Naive thymus-derived CD8-positive, alpha-beta T cell (primary cell): ENCODE measurements at regions not wholly inside any gene's neighbourhood (a gene's known extent, or its start where the extent isn't known, plus 50 kb on each side); places are given as distances from the start of the nearest gene placed in this dataset.
"Not testable (repeated sequence)": the region's sequence is repeated elsewhere in the genome, so short reads cannot be mapped to it uniquely, and the experiment has no call there.

Source experiments
- ATAC-seq, 2 donors: fragments of 150-1000 bp; cut with Tn5 transposase in 1 of 2; sonication (Bioruptor Pico), chemical (Tn5 transposase) in 1 of 2; 1 replicate in 1 of 2; 2 replicates in 1 of 2; pipeline ENCODE4 v1.10.0; 2021; ENCODE audit warnings: mild to moderate bottlenecking in 2 of 2, moderate library complexity in 2 of 2
- POLR2A ChIA-PET: fragments of 350-600 bp; sonication (Branson Sonifier 250); formaldehyde crosslinking; loops from one replicate; lab custom pipeline; 2021; ENCODE audit warnings: antibody characterized with exemption; lab: Charles Lee
- DNase-seq, 10 donors: peaks; one replicate each; pipeline versions ENCODE4 v3.0.0 to v3.0.0-alpha.2; 2020 to 2022
- H3K27ac Mint-ChIP-seq, 10 donors: one replicate each; pipeline ENCODE4 v1.8.0; 2020 to 2022; ENCODE audit warnings: mild to moderate bottlenecking in 10 of 10, mixed read lengths in 10 of 10, moderate library complexity in 4 of 10, inconsistent platforms in 1 of 10
- H3K27me3 Mint-ChIP-seq, 5 donors: one replicate each; pipeline ENCODE4 v1.8.0; 2021 to 2022; ENCODE audit warnings: mixed read lengths in 5 of 5
- H3K36me3 Mint-ChIP-seq, 3 donors: one replicate each; pipeline ENCODE4 v1.8.0; 2020 to 2022; ENCODE audit warnings: mixed read lengths in 3 of 3, mild to moderate bottlenecking in 2 of 3, inconsistent platforms in 1 of 3
- H3K4me1 Mint-ChIP-seq, 4 donors: one replicate each; pipeline ENCODE4 v1.8.0; 2021 to 2022; ENCODE audit warnings: mixed read lengths in 4 of 4
- H3K4me3 Mint-ChIP-seq, 10 donors: one replicate each; pipeline ENCODE4 v1.8.0; 2020 to 2022; ENCODE audit warnings: mild to moderate bottlenecking in 10 of 10, mixed read lengths in 10 of 10, moderate library complexity in 6 of 10, inconsistent platforms in 1 of 10
- H3K9me3 Mint-ChIP-seq, 9 donors: one replicate each; pipeline ENCODE4 v1.8.0; 2020 to 2022; ENCODE audit warnings: mixed read lengths in 9 of 9, mild to moderate bottlenecking in 3 of 9, inconsistent platforms in 1 of 9, moderate library complexity in 1 of 9

DNA sequence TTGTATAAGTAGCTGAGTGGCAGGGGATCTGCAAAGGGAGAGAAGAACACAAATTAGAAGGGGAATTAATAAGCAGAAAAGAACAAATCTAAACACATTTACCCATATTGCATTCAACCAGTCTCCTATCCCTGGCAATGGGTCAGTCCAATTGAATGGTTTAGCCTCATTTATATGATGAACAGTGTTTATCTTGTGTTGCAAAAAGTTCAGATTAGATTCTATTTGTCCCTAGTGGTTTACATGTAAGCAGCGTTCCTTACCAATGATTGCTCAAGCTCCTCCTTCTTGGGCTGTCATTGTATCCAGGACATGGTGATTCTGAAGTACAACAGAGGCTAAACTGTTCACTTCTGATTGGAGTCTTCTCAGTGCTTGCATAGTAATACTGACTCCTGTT is 49.9 kb upstream of the SLC8A3 start:
- POLR2A ChIA-PET, H3K27ac Mint-ChIP-seq, H3K4me1 Mint-ChIP-seq, H3K36me3 Mint-ChIP-seq, ATAC-seq, DNase-seq, H3K4me3 Mint-ChIP-seq: not testable (repeated sequence)
- H3K27me3 Mint-ChIP-seq = peaks cover 18 to 71% (median 31%) of the 10 kb centered on the region in 5 donors
- H3K9me3 Mint-ChIP-seq = peaks cover 0 to 18% (median 6%) of the 10 kb centered on the region in 9 donors
